HCEC 1CT (cell line): ENCODE measurements at regions not wholly inside any gene's neighbourhood (a gene's known extent, or its start where the extent isn't known, plus 50 kb on each side); places are given as distances from the start of the nearest gene placed in this dataset.
"Not testable (repeated sequence)": the region's sequence is repeated elsewhere in the genome, so short reads cannot be mapped to it uniquely, and the experiment has no call there.

ENCODE experiments used
- DNase-seq: peaks from one replicate; pipeline ENCODE4 v3.0.0-alpha.2; 2017

- DNase-seq: no peak
Observed at GRCh38 chr2:43146083-43146482, 80.3 kb downstream of the ZFP36L2 start.

GRCh38 chr2:43144263-43144662, 82.1 kb downstream of the ZFP36L2 start:
- DNase-seq: peak; percentile 11

- no peak for DNase-seq
Observed at GRCh38 chr2:43143756-43144155, 82.7 kb downstream of the ZFP36L2 start.

GRCh38 chr2:43142921-43143438, 83.4 kb downstream of the ZFP36L2 start:
- peak; percentile 31 for DNase-seq

- DNase-seq: not testable (repeated sequence)
Observed at GRCh38 chr2:43141636-43142151, 84.7 kb downstream of the ZFP36L2 start.

- DNase-seq: no peak
Observed at GRCh38 chr2:43139996-43140621, 86.3 kb downstream of the ZFP36L2 start.

GRCh38 chr2:43139501-43139900, 86.9 kb downstream of the ZFP36L2 start:
- no peak for DNase-seq

GRCh38 chr2:43138441-43138840, 88.0 kb downstream of the ZFP36L2 start:
- no peak for DNase-seq

GRCh38 chr2:43136876-43137275, 89.5 kb downstream of the ZFP36L2 start:
- DNase-seq: no peak

- DNase-seq: no peak
Observed at GRCh38 chr2:43136011-43136799, 90.2 kb downstream of the ZFP36L2 start.

- no peak for DNase-seq
Observed at GRCh38 chr2:43135583-43135982, 90.8 kb downstream of the ZFP36L2 start.

GRCh38 chr2:43134571-43134889, 91.9 kb downstream of the ZFP36L2 start:
- DNase-seq: no peak

GRCh38 chr2:43133708-43134570, 92.5 kb downstream of the ZFP36L2 start:
- DNase-seq: no peak

- DNase-seq: no peak
Observed at GRCh38 chr2:43133336-43133707, 93.1 kb downstream of the ZFP36L2 start.

- no peak for DNase-seq
Observed at GRCh38 chr2:43132683-43133301, 93.6 kb downstream of the ZFP36L2 start.

- DNase-seq: no peak
Observed at GRCh38 chr2:43131890-43132682, 94.3 kb downstream of the ZFP36L2 start.

- DNase-seq: peak; percentile 84
Observed at GRCh38 chr2:43131051-43131889, 95.1 kb downstream of the ZFP36L2 start.

GRCh38 chr2:43130548-43130875, 95.9 kb downstream of the ZFP36L2 start:
- DNase-seq: no peak

GRCh38 chr2:43129676-43130547, 96.5 kb downstream of the ZFP36L2 start:
- no peak for DNase-seq

GRCh38 chr2:43128559-43128955, 97.8 kb downstream of the ZFP36L2 start:
- DNase-seq: no peak
